ENCODE measurements at regions not wholly inside any gene's neighbourhood (a gene's known extent, or its start where the extent isn't known, plus 50 kb on each side); places are given as distances from the start of the nearest gene placed in this dataset.

- TF ChIP-seq CTCF (IDR thresholded peaks at IDR 0.05; ENCODE audit: control extremely low read depth in 1 of 3, insufficient read depth in 1 of 3, low read depth in 1 of 3, low read length in 3 of 3) (no peak), EZH2 (IDR thresholded peaks at IDR 0.05; ENCODE audit: low read depth, low read length, severe bottlenecking) (no peak), RAD21 (IDR thresholded peaks at IDR 0.05 in 1 of 2, conservative IDR thresholded peaks at IDR 0.05 in 1 of 2; ENCODE audit: low read depth in 2 of 2, low read length in 2 of 2) (no peak), POLR2A (IDR thresholded peaks at IDR 0.05; ENCODE audit: control extremely low read depth in 1 of 2, low read depth in 2 of 2, low read length in 2 of 2) (no peak), MAFK (IDR thresholded peaks at IDR 0.05; ENCODE audit: low read depth, low read length) (no peak), ATF2 (IDR thresholded peaks at IDR 0.05; ENCODE audit: low read length) (no peak), USF2 (IDR thresholded peaks at IDR 0.05; ENCODE audit: low read length) (no peak), CBX8 (IDR thresholded peaks at IDR 0.05; ENCODE audit: borderline replicate concordance, low read depth, low read length) (no peak)
Measured at GRCh38 chr3:104474011-104474410, 892.7 kb upstream of the ALCAM start.
